HuH-7 (cell line): ENCODE measurements at regions not wholly inside any gene's neighbourhood (a gene's known extent, or its start where the extent isn't known, plus 50 kb on each side); places are given as distances from the start of the nearest gene placed in this dataset.

Source experiments
- DNase-seq: peaks from one replicate; pipeline ENCODE4 v3.0.0; 2011; ENCODE audit warnings: low spot score

GRCh38 chr15:98202256-98202655 lies 241.8 kb downstream of the ARRDC4 start:
- no peak for DNase-seq

GRCh38 chr15:98203872-98204660 lies 243.6 kb downstream of the ARRDC4 start:
- DNase-seq: no peak

GRCh38 chr15:98207928-98208327 lies 247.4 kb downstream of the ARRDC4 start:
- DNase-seq: no peak

- DNase-seq: no peak
Observed at GRCh38 chr15:98213346-98213979, 253.0 kb downstream of the ARRDC4 start.

- DNase-seq: no peak
Observed at GRCh38 chr15:98216166-98216565, 255.7 kb downstream of the ARRDC4 start.

- no peak for DNase-seq
Observed at GRCh38 chr15:98217356-98217755, 256.9 kb downstream of the ARRDC4 start.

- no peak for DNase-seq
Observed at GRCh38 chr15:98221144-98221543, 260.6 kb downstream of the ARRDC4 start.

GRCh38 chr15:98221577-98221976 lies 261.1 kb downstream of the ARRDC4 start:
- DNase-seq: no peak

- DNase-seq: no peak
Observed at GRCh38 chr15:98226149-98226548, 265.6 kb downstream of the ARRDC4 start.

GRCh38 chr15:98226578-98226977 lies 266.1 kb downstream of the ARRDC4 start:
- no peak for DNase-seq

GRCh38 chr15:98228846-98229245 lies 268.3 kb downstream of the ARRDC4 start:
- no peak for DNase-seq

- DNase-seq: no peak
Observed at GRCh38 chr15:98230975-98231374, 270.5 kb downstream of the ARRDC4 start.

- no peak for DNase-seq
Observed at GRCh38 chr15:98231696-98232440, 271.4 kb downstream of the ARRDC4 start.

- DNase-seq: no peak
Observed at GRCh38 chr15:98232761-98233160, 272.3 kb downstream of the ARRDC4 start.

GRCh38 chr15:98233873-98234272 lies 273.4 kb downstream of the ARRDC4 start:
- DNase-seq: no peak

GRCh38 chr15:98240303-98240702 lies 279.8 kb downstream of the ARRDC4 start:
- no peak for DNase-seq

GRCh38 chr15:98241032-98241554 lies 280.6 kb downstream of the ARRDC4 start:
- no peak for DNase-seq

GRCh38 chr15:98257290-98257689 lies 296.8 kb downstream of the ARRDC4 start:
- no peak for DNase-seq

GRCh38 chr15:98263787-98264186 lies 303.3 kb downstream of the ARRDC4 start:
- DNase-seq: no peak

GRCh38 chr15:98266295-98266694 lies 305.8 kb downstream of the ARRDC4 start:
- DNase-seq: no peak

- DNase-seq: no peak
Observed at GRCh38 chr15:98268163-98268562, 307.7 kb downstream of the ARRDC4 start.

GRCh38 chr15:98272625-98273024 lies 312.1 kb downstream of the ARRDC4 start:
- DNase-seq: peak; percentile 15

GRCh38 chr15:98276018-98276417 lies 315.5 kb downstream of the ARRDC4 start:
- DNase-seq: no peak
